Uterus (tissue), 3 donors: ENCODE measurements at regions not wholly inside any gene's neighbourhood (a gene's known extent, or its start where the extent isn't known, plus 50 kb on each side); places are given as distances from the start of the nearest gene placed in this dataset.

Experiments used
- DNase-seq, 2 donors: peaks; one replicate each; pipeline ENCODE4 v3.0.0-alpha.2; 2019 to 2020
- H3K27ac ChIP-seq, 2 donors: fragments of 200-600 bp; sonication (generic); 1 replicate in 1 of 2; 2 replicates in 1 of 2; pipeline ENCODE4 v1.5.1; 2016 to 2018
- H3K27me3 ChIP-seq, 2 donors: fragments of 200-600 bp; sonication (generic); one replicate each; pipeline ENCODE4 v1.5.1; 2018 to 2019; ENCODE audit warnings: control low read depth in 1 of 2
- H3K36me3 ChIP-seq, 2 donors: fragments of 200-600 bp; sonication (generic); one replicate each; pipeline ENCODE4 v1.5.1; 2019; ENCODE audit warnings: control low read depth in 1 of 2
- H3K4me1 ChIP-seq, 2 donors: fragments of 200-600 bp; sonication (generic); one replicate each; pipeline ENCODE4 v1.5.1; 2018 to 2019; ENCODE audit warnings: control low read depth in 1 of 2
- H3K4me3 ChIP-seq, 2 donors: fragments of 200-600 bp; sonication (generic); 1 replicate in 1 of 2; 2 replicates in 1 of 2; pipeline ENCODE4 v1.5.1; 2018 to 2019; ENCODE audit warnings: mild to moderate bottlenecking in 1 of 2
- H3K9me3 ChIP-seq, 2 donors: fragments of 200-600 bp; sonication (generic); one replicate each; pipeline ENCODE4 v1.5.1; 2019; ENCODE audit warnings: control low read depth in 1 of 2
- CTCF ChIP-seq, 4 experiments: fragments of 200-600 bp in 2 of 4; fragments of 450-650 bp in 2 of 4; sonication (generic) in 2 of 4; IDR thresholded peaks; one replicate each; pipeline ENCODE4 v1.5.1; 2016 to 2019; ENCODE audit warnings: antibody characterized with exemption in 4 of 4, mild to moderate bottlenecking in 2 of 4, moderate library complexity in 1 of 4
- POLR2A ChIP-seq, 2 donors: fragments of 450-650 bp; IDR thresholded peaks; one replicate each; pipeline ENCODE4 v1.6.1; 2016; ENCODE audit warnings: antibody characterized with exemption in 2 of 2, mild to moderate bottlenecking in 1 of 2, moderate library complexity in 1 of 2
- intact Hi-C: fragments of 100-400 bp; cut with DNase I; formaldehyde crosslinking; loops from one replicate; pipeline ENCODE4 v1.15.1; 2023; ENCODE audit warnings: low total_unique reads
- donor health status: DM: yes; HTN: yes; CAD: no.

GRCh38 chr1:69504730-69505252, 62.9 kb upstream of the LRRC7 start:
- no peak overlapping the region for H3K27ac ChIP-seq
- no peaks in the 10 kb centered on the region for H3K9me3 ChIP-seq
- H3K4me3 ChIP-seq, result no peak overlapping the region
- DNase-seq, result no peak
- intact Hi-C loops, result no loop called here
- no peaks in the 10 kb centered on the region for H3K36me3 ChIP-seq
- TF ChIP-seq POLR2A (IDR thresholded peaks at IDR 0.05) (no peak), CTCF (IDR thresholded peaks at IDR 0.05) (no peak)
- no peaks in the 10 kb centered on the region for H3K4me1 ChIP-seq
- H3K27me3 ChIP-seq, result no peaks in the 10 kb centered on the region

GRCh38 chr1:69506311-69506710, 61.4 kb upstream of the LRRC7 start:
- Histone ChIP-seq H3K27me3 (no peaks in the 10 kb centered on the region), H3K4me1 (no peaks in the 10 kb centered on the region), H3K4me3 (no peak overlapping the region), H3K9me3 (no peaks in the 10 kb centered on the region), H3K36me3 (no peaks in the 10 kb centered on the region), H3K27ac (no peak overlapping the region)
- no peak for DNase-seq
- intact Hi-C loops, result no loop called here
- no peak for TF ChIP-seq CTCF (IDR thresholded peaks at IDR 0.05)
- TF ChIP-seq POLR2A (IDR thresholded peaks at IDR 0.05), result no peak

- no peaks in the 10 kb centered on the region for H3K27me3 ChIP-seq
- H3K4me1 ChIP-seq, result no peaks in the 10 kb centered on the region
- H3K27ac ChIP-seq, result no peak overlapping the region
- H3K4me3 ChIP-seq, result no peak overlapping the region
- no peak for TF ChIP-seq CTCF (IDR thresholded peaks at IDR 0.05)
- no peak for TF ChIP-seq POLR2A (IDR thresholded peaks at IDR 0.05)
- H3K36me3 ChIP-seq, result no peaks in the 10 kb centered on the region
- DNase-seq, result no peak
- no peaks in the 10 kb centered on the region for H3K9me3 ChIP-seq
- intact Hi-C loops, result no loop called here
These were observed 61.0 kb upstream of the LRRC7 start for GRCh38 chr1:69506721-69507120.

GRCh38 chr1:69510026-69510425, 57.7 kb upstream of the LRRC7 start:
- intact Hi-C loops, result no loop called here
- H3K4me3 ChIP-seq, result no peak overlapping the region
- TF ChIP-seq POLR2A (IDR thresholded peaks at IDR 0.05), result no peak
- TF ChIP-seq CTCF (IDR thresholded peaks at IDR 0.05), result no peak

GRCh38 chr1:69511426-69512192, 56.1 kb upstream of the LRRC7 start:
- intact Hi-C loops, result no loop called here
- no peak for DNase-seq
- no peak overlapping the region for H3K4me3 ChIP-seq

More at GRCh38 chr1:69510026-69510425, 57.7 kb upstream of the LRRC7 start:
- Histone ChIP-seq H3K4me1 (no peaks in the 10 kb centered on the region), H3K36me3 (no peaks in the 10 kb centered on the region), H3K9me3 (no peaks in the 10 kb centered on the region), H3K27ac (no peak overlapping the region), H3K27me3 (no peaks in the 10 kb centered on the region)
- DNase-seq, result no peak

More at GRCh38 chr1:69511426-69512192, 56.1 kb upstream of the LRRC7 start:
- no peaks in the 10 kb centered on the region for H3K4me1 ChIP-seq
- H3K9me3 ChIP-seq, result no peaks in the 10 kb centered on the region
- H3K36me3 ChIP-seq, result no peaks in the 10 kb centered on the region
- TF ChIP-seq POLR2A (IDR thresholded peaks at IDR 0.05) (no peak), CTCF (IDR thresholded peaks at IDR 0.05) (no peak)
- H3K27me3 ChIP-seq, result no peaks in the 10 kb centered on the region
- no peak overlapping the region for H3K27ac ChIP-seq
